Left lung (tissue), 4 donors: ENCODE measurements at regions not wholly inside any gene's neighbourhood (a gene's known extent, or its start where the extent isn't known, plus 50 kb on each side); places are given as distances from the start of the nearest gene placed in this dataset.

Experiments used
- ATAC-seq: fragments of 200-7000 bp; cut with Tn5 transposase; one replicate; pipeline ENCODE4 v1.9.1; 2020; ENCODE audit warnings: moderate library complexity
- DNase-seq, 4 donors: peaks; one replicate each; pipeline ENCODE4 v3.0.0-alpha.2; 2013 to 2020
- H3K27ac ChIP-seq, 2 donors: fragments of 200-600 bp; sonication (generic) in 1 of 2; one replicate each; pipeline versions ENCODE4 v1.5.0 to v1.8.0; 2020 to 2021
- H3K27me3 ChIP-seq, 2 donors: fragments of 200-600 bp; sonication (generic) in 1 of 2; one replicate each; pipeline versions ENCODE4 v1.5.0 to v1.8.0; 2020 to 2021
- H3K36me3 ChIP-seq, 2 donors: fragments of 200-600 bp; sonication (generic) in 1 of 2; one replicate each; pipeline versions ENCODE4 v1.5.0 to v1.8.0; 2020 to 2021
- H3K4me1 ChIP-seq, 2 donors: fragments of 200-600 bp; one replicate each; pipeline ENCODE4 v1.8.0; 2021
- H3K4me3 ChIP-seq, 2 donors: fragments of 200-600 bp; sonication (generic) in 1 of 2; one replicate each; pipeline versions ENCODE4 v1.5.0 to v1.8.0; 2020 to 2021; ENCODE audit warnings: mild to moderate bottlenecking in 1 of 2
- H3K9me3 ChIP-seq, 2 donors: fragments of 200-600 bp; sonication (generic) in 1 of 2; one replicate each; pipeline versions ENCODE4 v1.5.0 to v1.8.0; 2020 to 2021
- CTCF ChIP-seq, 2 donors: fragments of 200-600 bp; sonication (generic) in 1 of 2; IDR thresholded peaks; one replicate each; pipeline versions ENCODE4 v1.5.0 to v1.8.0; 2021; ENCODE audit warnings: antibody characterized with exemption in 2 of 2
- intact Hi-C, 2 donors: fragments of 100-400 bp; cut with DNase I; formaldehyde crosslinking; loops; one replicate each; pipeline versions ENCODE4 v1.11.2 to v1.14.2; 2022
- donor health status: DM: no; HTN: yes; CAD: no.
- donor health status: DM: no; HTN: no; CAD: no.

GRCh38 chr18:53749766-53750165, 474.7 kb downstream of the MBD2 start:
- intact Hi-C loops = no loop called here
- Histone ChIP-seq H3K4me1 (peaks cover 0 to 6% of the 10 kb centered on the region in 2 donors), H3K36me3 (no peaks in the 10 kb centered on the region), H3K27ac (no peak overlapping the region), H3K4me3 (no peak overlapping the region), H3K9me3 (no peaks in the 10 kb centered on the region), H3K27me3 (no peaks in the 10 kb centered on the region)
- DNase-seq (no peak), ATAC-seq (no peak)
- no peak for TF ChIP-seq CTCF (IDR thresholded peaks at IDR 0.05)

- TF ChIP-seq CTCF (IDR thresholded peaks at IDR 0.05) = no peak
- H3K9me3 ChIP-seq = peaks cover 0 to under 1% of the 10 kb centered on the region in 2 donors
- no peak overlapping the region for H3K27ac ChIP-seq
- H3K4me1 ChIP-seq = no peaks in the 10 kb centered on the region
- intact Hi-C loops = no loop called here
- H3K36me3 ChIP-seq = no peaks in the 10 kb centered on the region
- H3K27me3 ChIP-seq = no peaks in the 10 kb centered on the region
- ATAC-seq (no peak), DNase-seq (no peak)
- no peak overlapping the region for H3K4me3 ChIP-seq
Observed at GRCh38 chr18:53747663-53748160, 476.8 kb downstream of the MBD2 start.

- Histone ChIP-seq H3K27me3 (no peaks in the 10 kb centered on the region), H3K4me3 (no peak overlapping the region), H3K36me3 (no peaks in the 10 kb centered on the region), H3K4me1 (no peaks in the 10 kb centered on the region), H3K27ac (no peak overlapping the region), H3K9me3 (peaks cover 0 to 3% of the 10 kb centered on the region in 2 donors)
- no peak for TF ChIP-seq CTCF (IDR thresholded peaks at IDR 0.05)
- no peak for ATAC-seq
- intact Hi-C loops = no loop called here
- no peak for DNase-seq
Observed at GRCh38 chr18:53747210-53747609, 477.3 kb downstream of the MBD2 start.

GRCh38 chr18:53745986-53746385, 478.5 kb downstream of the MBD2 start:
- intact Hi-C loops = no loop called here
- Histone ChIP-seq H3K4me3 (no peak overlapping the region), H3K4me1 (no peaks in the 10 kb centered on the region), H3K27me3 (no peaks in the 10 kb centered on the region), H3K9me3 (peaks cover 0 to 6% of the 10 kb centered on the region in 2 donors), H3K27ac (peak overlapping the region in 1 of 2 donors; percentile 26), H3K36me3 (no peaks in the 10 kb centered on the region)
- ATAC-seq = peak; percentile 7
- no peak for TF ChIP-seq CTCF (IDR thresholded peaks at IDR 0.05)
- DNase-seq = no peak

- peak overlapping the region; percentile 6 to 37 for H3K27ac ChIP-seq
- intact Hi-C loops = no loop called here
- no peak for DNase-seq
- H3K4me1 ChIP-seq = no peaks in the 10 kb centered on the region
- no peak overlapping the region for H3K4me3 ChIP-seq
- peaks cover 0 to 6% of the 10 kb centered on the region in 2 donors for H3K9me3 ChIP-seq
- no peaks in the 10 kb centered on the region for H3K27me3 ChIP-seq
- ATAC-seq = peak; percentile 89
- TF ChIP-seq CTCF (IDR thresholded peaks at IDR 0.05) = no peak
- H3K36me3 ChIP-seq = no peaks in the 10 kb centered on the region
Observed at GRCh38 chr18:53745224-53745967, 479.1 kb downstream of the MBD2 start.
